ENCODE measurements at regions not wholly inside any gene's neighbourhood (a gene's known extent, or its start where the extent isn't known, plus 50 kb on each side); places are given as distances from the start of the nearest gene placed in this dataset.

DNA sequence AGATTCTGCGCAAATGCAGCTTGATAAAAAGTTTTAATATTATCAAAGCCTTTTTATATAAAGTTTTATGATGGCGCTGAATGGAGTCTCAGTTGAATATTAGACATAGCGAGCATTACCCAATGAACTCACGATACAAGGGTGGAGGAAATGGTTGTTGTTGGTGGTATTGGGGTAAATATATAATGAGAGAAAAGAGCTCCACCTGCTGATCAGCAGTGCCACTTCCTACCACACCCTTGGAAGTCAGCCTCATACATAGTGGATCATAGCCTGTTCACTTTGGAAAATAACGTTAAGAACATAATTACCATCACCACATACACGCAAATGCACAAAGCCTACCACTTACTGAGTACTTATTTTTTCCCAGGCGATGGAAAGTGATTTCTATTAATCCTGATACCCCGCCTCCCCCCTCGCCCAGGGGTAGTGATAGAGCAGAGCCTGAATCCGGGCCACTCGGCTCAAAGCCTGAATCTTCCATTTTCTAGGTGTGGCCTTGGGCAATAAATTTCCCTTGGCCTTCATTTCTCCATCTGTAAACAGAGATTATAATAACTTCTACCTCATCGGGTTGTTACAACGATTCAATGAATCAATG is 358.3 kb downstream of the KLF5 start:
- no peaks in the 10 kb centered on the region for H3K9me3 ChIP-seq (ENCODE audit: control insufficient read depth in 1 of 2, insufficient read depth in 1 of 2, low read depth in 1 of 2, low read length in 2 of 2)
- H3K27me3 ChIP-seq (ENCODE audit: insufficient read depth, low read length), result no peaks in the 10 kb centered on the region
- no peak overlapping the region for H3K9ac ChIP-seq (ENCODE audit: low read length)
- ChIA-PET RAD21 (ENCODE audit: low non-redundant PET in 1 of 2, low total read pairs in 2 of 2, uncharacterized antibody in 2 of 2, unreplicated experiment in 2 of 2) (interaction anchor here (0.8 to 1.0 kb wide), 2 partner anchors 354 to 577 kb away, joined by 3 to 5 read pairs; no protein-coding TSS in a partner anchor), CTCF (interaction anchor here (0.8 to 1.5 kb wide), 3 partner anchors 126 to 577 kb away, joined by 3 to 4 read pairs (median 3); no protein-coding TSS in a partner anchor), POLR2A (no interaction called here)
- ATAC-seq (peak; percentile 75), DNase-seq (ENCODE audit: low read depth, low spot score) (peak; percentile 46)
- no peak overlapping the region for H3K4me2 ChIP-seq (ENCODE audit: low read length)
- no peaks in the 10 kb centered on the region for H4K20me1 ChIP-seq (ENCODE audit: insufficient read depth)
- no peaks in the 10 kb centered on the region for H3K9me2 ChIP-seq (ENCODE audit: insufficient read depth)
- no peak overlapping the region for H3K4me3 ChIP-seq (replicated peaks in 1 of 2; ENCODE audit: low read depth in 1 of 2, low read length in 2 of 2)
- no TSS peak for BruUV-seq (replicated peaks)
- intact Hi-C loops (cut with micrococcal nuclease), result loop anchor here (1.0 to 10.0 kb wide), 3 partner anchors 192 to 577 kb away; no protein-coding TSS in a partner anchor
- H3K27ac ChIP-seq (ENCODE audit: low read depth, low read length), result no peak overlapping the region
- H2AFZ ChIP-seq (ENCODE audit: low read depth, low read length, poor library complexity, severe bottlenecking), result peak overlapping the region; percentile 77
- no peak for TF ChIP-seq POLR2AphosphoS5 (IDR thresholded peaks at IDR 0.05; ENCODE audit: low read depth, low read length)
- TF ChIP-seq, protein P1, sequence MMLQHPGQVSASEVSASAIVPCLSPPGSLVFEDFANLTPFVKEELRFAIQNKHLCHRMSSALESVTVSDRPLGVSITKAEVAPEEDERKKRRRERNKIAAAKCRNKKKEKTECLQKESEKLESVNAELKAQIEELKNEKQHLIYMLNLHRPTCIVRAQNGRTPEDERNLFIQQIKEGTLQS (IDR thresholded peaks at IDR 0.05), result no peak
- no peak for TF ChIP-seq ZFX (IDR thresholded peaks at IDR 0.05)
- TF ChIP-seq, protein P2, sequence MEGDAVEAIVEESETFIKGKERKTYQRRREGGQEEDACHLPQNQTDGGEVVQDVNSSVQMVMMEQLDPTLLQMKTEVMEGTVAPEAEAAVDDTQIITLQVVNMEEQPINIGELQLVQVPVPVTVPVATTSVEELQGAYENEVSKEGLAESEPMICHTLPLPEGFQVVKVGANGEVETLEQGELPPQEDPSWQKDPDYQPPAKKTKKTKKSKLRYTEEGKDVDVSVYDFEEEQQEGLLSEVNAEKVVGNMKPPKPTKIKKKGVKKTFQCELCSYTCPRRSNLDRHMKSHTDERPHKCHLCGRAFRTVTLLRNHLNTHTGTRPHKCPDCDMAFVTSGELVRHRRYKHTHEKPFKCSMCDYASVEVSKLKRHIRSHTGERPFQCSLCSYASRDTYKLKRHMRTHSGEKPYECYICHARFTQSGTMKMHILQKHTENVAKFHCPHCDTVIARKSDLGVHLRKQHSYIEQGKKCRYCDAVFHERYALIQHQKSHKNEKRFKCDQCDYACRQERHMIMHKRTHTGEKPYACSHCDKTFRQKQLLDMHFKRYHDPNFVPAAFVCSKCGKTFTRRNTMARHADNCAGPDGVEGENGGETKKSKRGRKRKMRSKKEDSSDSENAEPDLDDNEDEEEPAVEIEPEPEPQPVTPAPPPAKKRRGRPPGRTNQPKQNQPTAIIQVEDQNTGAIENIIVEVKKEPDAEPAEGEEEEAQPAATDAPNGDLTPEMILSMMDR (IDR thresholded peaks at IDR 0.05 in 2 of 3, conservative IDR thresholded peaks at IDR 0.05 in 1 of 3; ENCODE audit: borderline replicate concordance in 1 of 3, insufficient read depth in 1 of 3, low read depth in 2 of 3, low read length in 2 of 3), result peak; percentile 34 to 58 (median 57); a peak in 5 of 6 replicates
- no peak for TF ChIP-seq YY1 (IDR thresholded peaks at IDR 0.05; ENCODE audit: extremely low read depth, insufficient replicate concordance, low read depth, low read length)
- peak; percentile 70 for TF ChIP-seq RAD21 (IDR thresholded peaks at IDR 0.05; ENCODE audit: low read depth)
- TF ChIP-seq EZH2phosphoT487 (IDR thresholded peaks at IDR 0.05; ENCODE audit: borderline replicate concordance), result no peak
- no peak for TF ChIP-seq ELF1 (IDR thresholded peaks at IDR 0.05; ENCODE audit: borderline replicate concordance, low read depth)
- TF ChIP-seq EGR1 (IDR thresholded peaks at IDR 0.05; ENCODE audit: low read depth), result no peak
- no peaks in the 10 kb centered on the region for H3K36me3 ChIP-seq (ENCODE audit: control insufficient read depth in 1 of 2, insufficient read depth in 2 of 2, low read length in 2 of 2)
- H3K79me2 ChIP-seq (ENCODE audit: insufficient read depth, low read length), result no peaks in the 10 kb centered on the region
- H3K4me1 ChIP-seq (ENCODE audit: control insufficient read depth in 1 of 2, insufficient read depth in 2 of 2, low read length in 2 of 2), result peaks cover 9 to 45% of the 10 kb centered on the region in 2 experiments

All from HCT116 (cell line).